ENCODE measurements at regions not wholly inside any gene's neighbourhood (a gene's known extent, or its start where the extent isn't known, plus 50 kb on each side); places are given as distances from the start of the nearest gene placed in this dataset.

GRCh38 chr5:89981878-89982773 is 427.4 kb downstream of the CETN3 start:
- no peak for DNase-seq

DNA sequence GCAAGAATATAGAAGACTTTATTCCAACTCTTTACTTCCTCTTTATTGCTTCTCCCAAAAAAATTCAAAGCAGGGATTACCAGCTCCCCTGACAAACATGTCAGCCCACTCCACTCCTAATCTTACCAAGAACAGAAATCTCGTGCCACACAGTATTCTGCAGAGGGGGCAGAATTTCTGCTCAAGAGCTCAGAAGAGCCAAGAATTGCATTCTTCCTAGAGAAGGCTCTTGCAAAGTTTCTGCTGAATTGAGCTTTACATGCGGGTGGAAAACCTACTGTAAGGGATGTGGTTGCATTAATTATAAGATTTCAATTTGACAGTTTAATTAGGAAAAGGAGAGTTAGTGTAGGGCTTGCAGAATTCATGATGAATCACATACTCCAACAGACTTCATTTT is 428.5 kb downstream of the CETN3 start:
- no peak for DNase-seq

GRCh38 chr5:89973516-89973915 is 436.0 kb downstream of the CETN3 start:
- no peak for DNase-seq

DNA sequence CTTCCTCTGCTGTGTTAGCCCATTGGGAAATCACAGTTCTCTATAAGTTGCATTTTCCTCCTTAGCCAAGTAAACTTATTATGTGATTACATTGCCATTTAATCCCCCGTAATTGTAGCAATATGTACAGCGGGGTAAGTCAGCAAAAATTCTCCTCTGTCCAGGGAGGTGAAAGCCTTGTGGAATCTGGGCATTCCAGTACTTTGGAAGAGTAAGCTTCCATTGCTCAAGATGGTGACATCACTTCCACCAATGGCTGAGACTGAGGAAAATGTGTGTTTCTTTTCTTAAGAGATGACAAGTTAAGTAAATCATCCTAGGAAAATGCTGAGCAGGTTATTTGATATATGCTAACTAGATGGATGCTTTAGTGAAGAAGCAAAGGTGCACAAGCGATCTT is 436.7 kb downstream of the CETN3 start:
- no peak for DNase-seq

GRCh38 chr5:89968958-89969381 is 440.6 kb downstream of the CETN3 start:
- no peak for DNase-seq

DNA sequence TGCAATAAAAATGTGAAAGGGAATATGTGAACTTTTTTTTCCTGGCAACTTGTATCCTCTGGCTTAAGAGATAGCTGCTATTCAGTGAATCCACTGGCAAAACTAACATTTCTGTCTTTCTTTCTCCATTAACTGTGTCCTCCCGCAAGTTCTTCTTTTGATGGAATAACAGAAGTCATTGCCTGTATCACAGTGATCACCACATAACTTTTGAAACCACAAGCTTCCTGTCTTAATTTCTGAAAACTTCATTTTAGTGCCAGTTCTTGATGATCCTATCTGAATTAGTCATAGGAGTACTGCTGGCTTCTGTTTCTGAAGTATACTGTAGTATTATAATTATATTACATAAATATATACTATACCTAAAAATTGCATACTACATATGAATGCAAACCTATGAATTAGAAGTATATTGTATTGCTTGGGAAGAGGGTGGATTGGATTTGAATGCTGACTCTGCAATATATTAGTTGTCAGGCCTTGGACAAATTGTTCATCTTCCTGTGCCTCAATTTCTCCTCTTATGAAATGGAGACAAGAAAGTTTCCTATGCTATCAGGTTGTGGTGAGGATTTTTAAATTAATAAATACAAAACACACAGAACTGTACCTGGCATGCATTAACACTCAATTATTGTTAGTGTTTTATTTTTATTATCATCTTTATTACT is 441.6 kb downstream of the CETN3 start:
- DNase-seq, result no peak

- no peak for DNase-seq
Observed at GRCh38 chr5:89956838-89957237, 452.7 kb downstream of the CETN3 start.

- DNase-seq, result no peak
Observed at GRCh38 chr5:89954916-89955315, 454.6 kb downstream of the CETN3 start.

GRCh38 chr5:89951876-89952275 is 457.7 kb downstream of the CETN3 start:
- no peak for DNase-seq

- no peak for DNase-seq
Observed at GRCh38 chr5:89950234-89950633, 459.3 kb downstream of the CETN3 start.

- DNase-seq, result no peak
Observed at GRCh38 chr5:89948977-89949376, 460.6 kb downstream of the CETN3 start.

DNA sequence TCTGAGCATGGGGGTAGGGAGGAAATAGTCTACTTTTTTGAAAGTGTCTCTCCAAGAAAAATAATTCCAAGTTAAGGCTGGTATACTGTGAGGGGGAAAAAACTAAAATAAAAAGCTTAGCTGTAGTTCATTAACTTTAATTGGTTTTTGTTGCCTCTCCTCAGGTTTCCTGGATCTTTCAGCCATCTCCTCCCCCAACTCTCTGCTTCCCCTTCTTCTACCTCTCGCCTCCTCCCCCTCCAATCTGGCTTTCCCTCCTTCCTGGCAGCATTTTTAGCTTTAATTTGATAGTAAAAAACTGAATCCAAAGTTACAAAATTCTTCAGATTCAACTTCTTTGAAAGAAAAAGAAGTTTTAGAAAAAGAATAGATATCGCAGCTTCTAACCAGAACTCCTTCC is 462.6 kb downstream of the CETN3 start:
- no peak for DNase-seq

DNA sequence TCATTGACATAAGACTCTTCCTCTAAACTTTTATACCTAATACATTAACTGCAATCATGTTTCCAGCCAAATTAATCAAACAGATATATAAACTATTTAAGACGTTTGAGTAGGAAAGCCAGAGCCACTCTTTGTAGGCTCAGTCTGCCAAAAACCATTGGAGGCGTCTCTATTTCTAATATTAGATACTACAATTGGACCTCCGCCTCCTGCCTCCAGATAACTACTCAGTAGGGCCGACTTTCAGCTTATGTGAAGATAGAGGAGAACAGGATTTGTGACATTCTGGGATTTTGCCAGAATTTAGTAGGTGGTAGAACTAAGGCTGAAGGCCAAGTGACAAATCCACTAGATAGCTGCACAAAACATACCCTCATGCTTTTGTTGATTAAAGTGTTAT is 463.0 kb downstream of the CETN3 start:
- DNase-seq, result no peak

DNA sequence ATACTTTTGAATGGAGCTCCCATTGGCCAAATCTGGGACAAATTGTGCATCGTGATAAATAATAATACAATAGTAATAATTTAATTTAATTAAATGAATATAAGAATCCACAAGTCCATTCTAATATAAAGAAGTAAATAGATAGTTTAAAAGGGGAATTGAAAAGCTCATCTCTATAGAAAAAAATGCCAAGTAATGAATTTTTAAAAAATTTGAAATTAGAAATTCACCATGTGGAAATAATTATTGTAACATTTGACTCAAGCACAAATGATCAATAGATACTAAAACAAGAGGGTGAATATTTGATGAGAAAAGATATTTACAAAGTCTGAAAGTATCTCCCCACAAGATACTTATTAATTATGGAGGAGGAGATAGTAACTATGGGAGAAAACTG is 467.4 kb downstream of the CETN3 start:
- no peak for DNase-seq

GRCh38 chr5:89936576-89936975 is 473.0 kb downstream of the CETN3 start:
- no peak for DNase-seq

DNA sequence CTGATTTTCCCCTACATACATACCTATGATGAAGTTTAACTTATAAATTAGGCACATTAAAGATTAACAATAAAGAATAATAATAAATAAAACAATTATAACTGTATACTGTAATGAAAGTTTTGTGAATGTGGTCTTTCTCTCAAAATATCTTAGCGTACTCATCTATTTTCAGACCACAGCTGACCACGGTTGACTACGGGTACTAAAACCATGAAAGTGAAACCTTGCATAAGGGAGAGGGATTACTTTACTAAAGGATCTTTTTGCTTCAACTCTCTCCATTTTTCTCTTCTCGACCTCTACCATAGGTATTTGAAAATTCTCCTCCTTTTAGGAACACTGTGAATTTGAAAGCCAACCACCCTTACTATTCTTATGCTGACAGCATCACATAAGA is 475.5 kb downstream of the CETN3 start:
- DNase-seq, result no peak

- DNase-seq, result no peak
Observed at GRCh38 chr5:89932771-89933181, 476.8 kb downstream of the CETN3 start.

DNA sequence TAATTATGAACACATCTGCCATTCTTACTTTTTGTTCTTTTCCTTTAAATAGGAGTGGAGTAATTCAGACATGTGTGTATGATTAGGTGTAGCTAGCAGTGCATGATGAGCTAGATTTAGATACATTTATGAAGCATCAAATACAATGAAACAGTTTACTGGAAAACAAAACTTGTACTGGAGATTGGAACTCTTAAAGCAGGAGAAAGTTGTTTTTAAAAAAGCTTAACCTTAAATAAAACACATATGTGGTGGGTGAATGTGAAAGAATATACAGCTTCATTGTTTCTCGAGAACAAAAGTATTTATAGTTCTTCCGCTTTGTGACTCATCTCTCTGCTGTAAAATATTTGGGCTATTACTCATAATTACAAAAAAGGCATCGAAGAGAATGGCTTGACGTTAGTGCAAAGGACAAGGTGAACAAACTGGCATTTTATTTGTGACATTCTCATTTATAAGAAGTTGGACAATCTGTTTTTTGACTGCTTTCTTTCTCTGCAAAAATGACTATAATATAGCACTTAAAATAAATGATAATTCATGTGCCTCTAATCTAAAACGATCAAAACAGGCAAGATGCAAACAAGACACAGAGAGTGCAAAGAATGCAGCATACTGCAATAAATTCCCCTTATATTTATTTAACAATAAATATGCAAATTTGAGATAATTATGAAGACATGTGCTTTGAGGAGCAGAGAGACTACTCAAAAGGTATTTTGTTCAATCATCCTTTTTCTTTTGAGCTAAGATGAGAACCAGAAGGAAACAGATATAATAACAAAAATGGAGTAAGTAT is 478.8 kb downstream of the CETN3 start:
- no peak for DNase-seq

DNA sequence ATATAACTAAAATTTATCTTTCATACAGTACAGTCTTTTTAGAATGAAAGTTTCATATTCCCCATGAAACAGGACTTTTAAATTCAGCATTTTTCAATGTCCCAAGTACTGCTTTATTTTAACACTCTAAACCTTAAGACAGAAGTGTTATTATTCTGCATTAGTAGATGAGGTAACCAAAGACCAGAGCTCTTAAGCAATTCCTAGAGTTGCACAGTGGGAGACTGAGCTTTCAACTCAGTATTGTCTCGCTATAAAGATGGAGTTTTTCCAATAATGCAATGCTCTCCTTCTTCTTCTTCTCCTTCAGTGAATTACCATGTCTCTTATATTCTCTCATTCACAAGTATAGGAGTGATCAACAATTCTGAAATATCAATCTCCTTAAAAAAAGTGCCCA is 479.7 kb downstream of the CETN3 start:
- DNase-seq, result no peak

- no peak for DNase-seq
Observed at GRCh38 chr5:89929173-89929572, 480.4 kb downstream of the CETN3 start.

DNA sequence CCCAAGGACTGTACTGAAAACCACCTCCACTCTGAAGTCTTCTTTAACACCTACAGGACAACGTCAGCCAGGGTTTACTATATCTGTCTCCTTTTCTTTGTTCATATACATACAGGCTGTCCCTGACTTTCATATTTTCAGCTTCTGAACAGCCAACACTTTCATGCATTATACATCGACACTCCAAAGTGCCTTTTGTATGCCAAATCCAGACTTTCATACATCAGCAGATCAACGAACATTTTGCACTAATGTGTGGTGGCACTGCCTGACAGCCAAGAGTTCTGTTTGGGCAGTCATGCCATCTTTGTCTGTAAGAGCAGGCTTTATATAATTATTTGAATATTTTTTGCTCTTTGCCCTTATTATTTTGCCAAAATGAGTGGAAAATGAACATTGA is 487.4 kb downstream of the CETN3 start:
- no peak for DNase-seq

- DNase-seq, result no peak
Observed at GRCh38 chr5:89917112-89917511, 492.4 kb downstream of the CETN3 start.

DNA sequence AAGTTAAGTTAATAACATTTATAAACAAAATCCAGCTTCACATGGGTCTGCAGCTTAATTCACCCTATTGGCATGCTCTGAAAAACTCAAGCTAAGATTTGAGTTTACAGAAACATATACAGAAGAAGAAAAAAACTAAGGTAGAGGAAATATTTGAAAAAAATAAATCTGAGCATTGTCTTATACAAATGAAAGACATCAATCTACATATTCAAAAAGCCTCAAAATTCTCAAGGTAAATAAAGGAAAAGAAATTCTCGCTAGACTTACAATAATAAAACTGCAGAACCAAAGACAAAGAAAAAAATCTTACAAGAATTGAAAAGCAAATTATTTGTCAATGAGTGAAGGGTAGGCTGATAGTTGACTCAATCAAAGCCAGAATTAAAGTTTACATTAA is 493.4 kb downstream of the CETN3 start:
- no peak for DNase-seq

DNA sequence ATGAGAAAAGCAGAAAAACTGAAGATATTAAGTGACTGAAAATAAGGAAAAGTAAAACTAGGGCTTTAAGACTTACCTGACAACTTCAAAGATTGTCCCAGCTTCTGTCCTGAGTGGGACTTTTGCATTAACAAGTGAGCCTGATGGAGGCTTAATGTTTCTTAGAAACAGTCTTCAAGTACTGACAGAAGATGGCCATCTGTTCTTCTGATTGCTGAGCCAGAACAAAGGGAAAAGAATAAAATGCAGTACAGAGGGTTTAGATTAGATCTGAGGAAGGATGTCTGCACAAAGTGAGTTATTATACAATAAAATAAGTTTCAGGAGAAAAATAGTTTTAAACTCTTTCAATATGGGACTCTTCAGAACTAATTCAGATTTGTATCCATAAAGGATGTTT is 500.7 kb downstream of the CETN3 start:
- no peak for DNase-seq
